BE2C (cell line): ENCODE measurements at regions not wholly inside any gene's neighbourhood (a gene's known extent, or its start where the extent isn't known, plus 50 kb on each side); places are given as distances from the start of the nearest gene placed in this dataset.

Source experiments
- DNase-seq: peaks from one replicate; pipeline ENCODE4 v3.0.0-alpha.2; 2020
- H3K27me3 ChIP-seq: fragments of 250-450 bp; sonication (Bioruptor Pico); 2 replicates; pipeline ENCODE4 v1.5.1; 2020; ENCODE audit warnings: mild to moderate bottlenecking
- H3K36me3 ChIP-seq: fragments of 250-450 bp; sonication (Bioruptor Pico); 2 replicates; pipeline ENCODE4 v1.5.1; 2020; ENCODE audit warnings: mild to moderate bottlenecking
- H3K4me1 ChIP-seq: fragments of 250-450 bp; sonication (Bioruptor Pico); 2 replicates; pipeline ENCODE4 v1.5.1; 2020
- H3K4me3 ChIP-seq: 2 replicates; pipeline ENCODE4 v1.5.1; 2011; ENCODE audit warnings: low read depth, low read length
- H3K9me3 ChIP-seq: fragments of 250-450 bp; sonication (Bioruptor Pico); 2 replicates; pipeline ENCODE4 v1.5.1; 2020
- CTCF ChIP-seq: IDR thresholded peaks from 2 replicates; pipeline ENCODE4 v1.5.1; 2012; ENCODE audit warnings: mild to moderate bottlenecking, low read depth, low read length

- Histone ChIP-seq H3K4me1 (peaks cover 10% of the 10 kb centered on the region), H3K27me3 (no peaks in the 10 kb centered on the region), H3K36me3 (no peaks in the 10 kb centered on the region), H3K9me3 (0 out of 2 replicates have a peak, but pooled peaks cover 2% of the 10 kb centered on the region), H3K4me3 (no peak overlapping the region)
- DNase-seq, result no peak
- no peak for TF ChIP-seq CTCF
These were observed 320.8 kb upstream of the ITGA1 start for GRCh38 chr5:52466749-52467520.

GRCh38 chr5:52468976-52469375, 318.7 kb upstream of the ITGA1 start:
- Histone ChIP-seq H3K4me3 (no peak overlapping the region), H3K27me3 (no peaks in the 10 kb centered on the region), H3K9me3 (0 out of 2 replicates have a peak, but pooled peaks cover 2% of the 10 kb centered on the region), H3K36me3 (no peaks in the 10 kb centered on the region), H3K4me1 (peaks cover 10% of the 10 kb centered on the region)
- no peak for DNase-seq
- no peak for TF ChIP-seq CTCF

GRCh38 chr5:52469420-52469819, 318.3 kb upstream of the ITGA1 start:
- H3K27me3 ChIP-seq, result no peaks in the 10 kb centered on the region
- no peak for TF ChIP-seq CTCF
- H3K9me3 ChIP-seq, result 0 out of 2 replicates have a peak, but pooled peaks cover 2% of the 10 kb centered on the region
- no peaks in the 10 kb centered on the region for H3K36me3 ChIP-seq
- no peak overlapping the region for H3K4me3 ChIP-seq
- peaks cover 10% of the 10 kb centered on the region for H3K4me1 ChIP-seq
- DNase-seq, result no peak

- 0 out of 2 replicates have a peak, but pooled peaks cover 2% of the 10 kb centered on the region for H3K9me3 ChIP-seq
- H3K36me3 ChIP-seq, result no peaks in the 10 kb centered on the region
- no peaks in the 10 kb centered on the region for H3K27me3 ChIP-seq
- peaks cover 10% of the 10 kb centered on the region for H3K4me1 ChIP-seq
- TF ChIP-seq CTCF, result no peak
- no peak overlapping the region for H3K4me3 ChIP-seq
- DNase-seq, result no peak
These were observed 317.9 kb upstream of the ITGA1 start for GRCh38 chr5:52469835-52470234.

GRCh38 chr5:52476346-52476745, 311.4 kb upstream of the ITGA1 start:
- no peak overlapping the region for H3K4me3 ChIP-seq
- no peaks in the 10 kb centered on the region for H3K36me3 ChIP-seq
- no peak for TF ChIP-seq CTCF
- 0 out of 2 replicates have a peak, but pooled peaks cover under 1% of the 10 kb centered on the region for H3K9me3 ChIP-seq
- no peaks in the 10 kb centered on the region for H3K27me3 ChIP-seq
- no peak for DNase-seq
- peaks cover 7% of the 10 kb centered on the region; the same call in 1 of the 2 replicates for H3K4me1 ChIP-seq

- no peaks in the 10 kb centered on the region for H3K4me1 ChIP-seq
- no peak for TF ChIP-seq CTCF
- H3K27me3 ChIP-seq, result no peaks in the 10 kb centered on the region
- H3K9me3 ChIP-seq, result no peaks in the 10 kb centered on the region
- no peaks in the 10 kb centered on the region for H3K36me3 ChIP-seq
- no peak overlapping the region for H3K4me3 ChIP-seq
- no peak for DNase-seq
These were observed 306.5 kb upstream of the ITGA1 start for GRCh38 chr5:52481201-52481600.
